HL-60 (cell line): ENCODE measurements at regions not wholly inside any gene's neighbourhood (a gene's known extent, or its start where the extent isn't known, plus 50 kb on each side); places are given as distances from the start of the nearest gene placed in this dataset.

Experiments
- DNase-seq, 2 experiments: peaks; one replicate each; pipeline ENCODE4 v3.0.0-alpha.2; 2010 to 2020; ENCODE audit warnings: low read depth in 1 of 2, low spot score in 1 of 2
- H3K27ac ChIP-seq: fragments of 250-450 bp; sonication (Bioruptor Pico); replicated peaks from 2 replicates; pipeline ENCODE4 v1.5.1; 2020; ENCODE audit warnings: mild to moderate bottlenecking, moderate library complexity
- H3K27me3 ChIP-seq: fragments of 250-450 bp; sonication (Bioruptor Pico); 2 replicates; pipeline ENCODE4 v1.5.1; 2021; ENCODE audit warnings: mild to moderate bottlenecking, moderate library complexity; ENCODE audit not compliant: insufficient read depth, poor library complexity, severe bottlenecking
- H3K4me3 ChIP-seq: replicated peaks from 2 replicates; pipeline ENCODE4 v1.5.1; 2011; ENCODE audit warnings: mild to moderate bottlenecking, control low read depth, low read length; ENCODE audit not compliant: insufficient read depth
- GABPA ChIP-seq: IDR thresholded peaks from 2 replicates; pipeline ENCODE4 v1.6.1; 2012; ENCODE audit warnings: low read depth
- POLR2AphosphoS5 ChIP-seq: IDR thresholded peaks from 2 replicates; pipeline ENCODE4 v1.6.1; 2012; ENCODE audit warnings: low read depth
- REST ChIP-seq: IDR thresholded peaks from 2 replicates; pipeline ENCODE4 v1.6.1; 2012; ENCODE audit warnings: low read depth; ENCODE audit not compliant: insufficient replicate concordance
- SPI1 ChIP-seq: IDR thresholded peaks from 2 replicates; pipeline ENCODE4 v1.6.1; 2012; ENCODE audit warnings: low read depth, mild to moderate bottlenecking, borderline replicate concordance
- TF ChIP-seq, protein P1 (sequence below): IDR thresholded peaks from one replicate; pipeline ENCODE4 v1.5.1; 2011; ENCODE audit warnings: low read length, control low read depth, inconsistent platforms; ENCODE audit not compliant: insufficient read depth

DNA sequence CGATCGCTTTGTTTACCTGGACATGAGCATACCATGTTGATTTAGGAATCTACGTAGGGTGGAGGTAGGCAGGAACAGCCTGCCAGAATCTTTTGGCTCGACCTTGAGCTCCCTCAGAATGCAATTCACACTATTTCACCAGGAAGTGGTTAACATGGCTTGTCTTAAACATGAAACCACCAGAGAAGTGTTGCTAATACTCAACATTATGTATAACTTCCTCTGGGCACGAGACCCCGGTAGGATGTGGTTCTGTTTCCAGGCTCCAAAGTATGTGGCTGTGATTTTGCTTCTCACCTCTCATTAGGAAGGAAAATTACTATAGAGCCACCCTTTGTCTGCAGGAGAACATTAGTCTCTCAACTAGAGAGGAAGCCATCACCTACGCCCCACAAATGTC is 59.0 kb upstream of the VCX3B start:
- TF ChIP-seq REST (no peak), GABPA (no peak), SPI1 (no peak), POLR2AphosphoS5 (no peak)
- TF ChIP-seq, protein P1, sequence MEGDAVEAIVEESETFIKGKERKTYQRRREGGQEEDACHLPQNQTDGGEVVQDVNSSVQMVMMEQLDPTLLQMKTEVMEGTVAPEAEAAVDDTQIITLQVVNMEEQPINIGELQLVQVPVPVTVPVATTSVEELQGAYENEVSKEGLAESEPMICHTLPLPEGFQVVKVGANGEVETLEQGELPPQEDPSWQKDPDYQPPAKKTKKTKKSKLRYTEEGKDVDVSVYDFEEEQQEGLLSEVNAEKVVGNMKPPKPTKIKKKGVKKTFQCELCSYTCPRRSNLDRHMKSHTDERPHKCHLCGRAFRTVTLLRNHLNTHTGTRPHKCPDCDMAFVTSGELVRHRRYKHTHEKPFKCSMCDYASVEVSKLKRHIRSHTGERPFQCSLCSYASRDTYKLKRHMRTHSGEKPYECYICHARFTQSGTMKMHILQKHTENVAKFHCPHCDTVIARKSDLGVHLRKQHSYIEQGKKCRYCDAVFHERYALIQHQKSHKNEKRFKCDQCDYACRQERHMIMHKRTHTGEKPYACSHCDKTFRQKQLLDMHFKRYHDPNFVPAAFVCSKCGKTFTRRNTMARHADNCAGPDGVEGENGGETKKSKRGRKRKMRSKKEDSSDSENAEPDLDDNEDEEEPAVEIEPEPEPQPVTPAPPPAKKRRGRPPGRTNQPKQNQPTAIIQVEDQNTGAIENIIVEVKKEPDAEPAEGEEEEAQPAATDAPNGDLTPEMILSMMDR = no peak
- Histone ChIP-seq H3K27me3 (no peaks in the 10 kb centered on the region), H3K4me3 (no peak overlapping the region), H3K27ac (no peak overlapping the region)
- DNase-seq = no peak

DNA sequence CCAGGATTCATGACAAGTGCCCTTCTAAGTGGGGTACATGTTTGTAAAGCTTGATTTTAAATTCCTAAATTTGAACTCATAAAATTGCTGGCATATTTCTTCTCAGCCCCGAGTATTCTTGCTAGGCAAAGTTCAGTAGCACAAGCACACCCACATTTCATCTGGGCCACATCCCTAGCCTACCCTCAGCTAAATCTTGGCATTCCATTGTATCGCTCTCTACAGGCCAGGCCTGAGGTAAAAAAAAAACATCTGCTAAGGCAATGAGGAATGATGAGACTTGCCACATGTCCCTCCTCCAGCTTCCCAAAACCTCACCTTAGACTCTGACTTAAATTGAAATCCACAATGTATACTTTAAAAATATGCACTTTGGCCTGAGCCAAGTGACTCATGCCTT is 51.4 kb upstream of the VCX3B start:
- DNase-seq = no peak
- Histone ChIP-seq H3K27ac (no peak overlapping the region), H3K27me3 (no peaks in the 10 kb centered on the region), H3K4me3 (no peak overlapping the region)
- TF ChIP-seq POLR2AphosphoS5 (no peak), REST (no peak), SPI1 (no peak), GABPA (no peak)
- TF ChIP-seq, protein P1 = no peak
